Caco-2 (cell line): ENCODE measurements at regions not wholly inside any gene's neighbourhood (a gene's known extent, or its start where the extent isn't known, plus 50 kb on each side); places are given as distances from the start of the nearest gene placed in this dataset.

Source experiments
- BruUV-seq: library from RNA; stranded (reverse); fragments of 400-500 nt; replicated peaks from 2 replicates; lab custom pipeline; 2021; lab: Mats Ljungman, UMichigan
- CTCF ChIA-PET: fragments of 300-600 bp; sonication (Branson Sonifier 250); formaldehyde crosslinking; loops from one replicate; lab custom pipeline; 2022; ENCODE audit warnings: antibody characterized with exemption; lab: Charles Lee
- POLR2A ChIA-PET: fragments of 300-600 bp; sonication (Branson Sonifier 250); formaldehyde crosslinking; loops from one replicate; lab custom pipeline; 2022; ENCODE audit warnings: antibody characterized with exemption; lab: Charles Lee
- DNase-seq, 2 experiments: peaks; one replicate each; pipeline versions ENCODE4 v3.0.0 to v3.0.0-alpha.2; 2020 to 2022
- H3K27me3 ChIP-seq: replicated peaks from 2 replicates; pipeline ENCODE4 v1.6.0; 2011; ENCODE audit warnings: low read length; ENCODE audit not compliant: control insufficient read depth, insufficient read depth
- H3K36me3 ChIP-seq: 2 replicates; pipeline ENCODE4 v1.5.1; 2011; ENCODE audit warnings: low read length; ENCODE audit not compliant: control insufficient read depth, insufficient read depth
- H3K4me1 ChIP-seq: fragments of 250-450 bp; sonication (Bioruptor Pico); 2 replicates; pipeline ENCODE4 v1.5.1; 2020; ENCODE audit warnings: mild to moderate bottlenecking
- H3K4me3 ChIP-seq: 2 replicates; pipeline ENCODE4 v1.5.1; 2011; ENCODE audit warnings: low read depth, mild to moderate bottlenecking, control low read depth, low read length
- H3K9me3 ChIP-seq: fragments of 250-450 bp; sonication (Bioruptor Pico); 2 replicates; pipeline ENCODE4 v1.5.1; 2020; ENCODE audit warnings: mild to moderate bottlenecking, moderate library complexity
- H3K27ac Mint-ChIP-seq: one replicate; pipeline ENCODE4 v1.8.0; 2022; ENCODE audit warnings: mixed read lengths; ENCODE audit not compliant: unreplicated experiment
- H3K27me3 Mint-ChIP-seq: one replicate; pipeline ENCODE4 v1.8.0; 2022; ENCODE audit warnings: mixed read lengths; ENCODE audit not compliant: insufficient read depth, unreplicated experiment
- H3K36me3 Mint-ChIP-seq: one replicate; pipeline ENCODE4 v1.8.0; 2022; ENCODE audit warnings: mild to moderate bottlenecking, mixed read lengths; ENCODE audit not compliant: insufficient read depth, unreplicated experiment
- H3K4me1 Mint-ChIP-seq: one replicate; pipeline ENCODE4 v1.8.0; 2022; ENCODE audit warnings: low read depth, mixed read lengths; ENCODE audit not compliant: unreplicated experiment
- H3K4me3 Mint-ChIP-seq: one replicate; pipeline ENCODE4 v1.8.0; 2022; ENCODE audit warnings: mild to moderate bottlenecking, moderate library complexity, mixed read lengths; ENCODE audit not compliant: unreplicated experiment
- H3K9me3 Mint-ChIP-seq: one replicate; pipeline ENCODE4 v1.8.0; 2022; ENCODE audit warnings: mixed read lengths; ENCODE audit not compliant: unreplicated experiment
- CTCF ChIP-seq, 2 experiments: fragments of 200-600 bp in 1 of 2; IDR thresholded peaks; 1 replicate in 1 of 2; 2 replicates in 1 of 2; pipeline versions ENCODE4 v1.5.1 to v1.8.0; 2011 to 2022; ENCODE audit warnings: antibody characterized with exemption in 1 of 2, control low read depth in 1 of 2, inconsistent platforms in 1 of 2, low read depth in 1 of 2, low read length in 1 of 2, mild to moderate bottlenecking in 1 of 2, moderate library complexity in 1 of 2; ENCODE audit not compliant: insufficient read depth in 1 of 2, severe bottlenecking in 1 of 2, unreplicated experiment in 1 of 2
- intact Hi-C: fragments of 100-400 bp; cut with micrococcal nuclease; formaldehyde crosslinking; loops from one replicate; pipeline ENCODE4 v1.10.0; 2022; ENCODE audit not compliant: unreplicated experiment

- Mint-ChIP-seq H3K4me3 (no peak overlapping the region), H3K4me1 (no peaks in the 10 kb centered on the region), H3K36me3 (no peaks in the 10 kb centered on the region), H3K27me3 (peaks cover 12% of the 10 kb centered on the region), H3K27ac (no peak overlapping the region), H3K9me3 (no peaks in the 10 kb centered on the region)
- Histone ChIP-seq H3K27me3 (no peaks in the 10 kb centered on the region), H3K36me3 (no peaks in the 10 kb centered on the region), H3K4me3 (no peak overlapping the region), H3K9me3 (no peaks in the 10 kb centered on the region), H3K4me1 (no peaks in the 10 kb centered on the region)
- no TSS peak for BruUV-seq
- DNase-seq, result no peak
- no peak for TF ChIP-seq CTCF (IDR thresholded peaks at IDR 0.05; ENCODE audit: insufficient read depth in 1 of 2, low read depth in 1 of 2, low read length in 1 of 2, severe bottlenecking in 1 of 2, unreplicated experiment in 1 of 2)
- ChIA-PET CTCF (no interaction called here), POLR2A (no interaction called here)
- intact Hi-C loops, result no loop called here
Measured at GRCh38 chr3:59473636-59474035, 423.8 kb upstream of the CFAP20DC start.

GRCh38 chr3:59472541-59472940, 422.7 kb upstream of the CFAP20DC start:
- H3K9me3 ChIP-seq, result no peaks in the 10 kb centered on the region
- H3K27me3 Mint-ChIP-seq, result peaks cover 12% of the 10 kb centered on the region
- no peaks in the 10 kb centered on the region for H3K27me3 ChIP-seq
- H3K27ac Mint-ChIP-seq, result no peak overlapping the region
- DNase-seq, result no peak
- no peak for TF ChIP-seq CTCF (IDR thresholded peaks at IDR 0.05; ENCODE audit: insufficient read depth in 1 of 2, low read depth in 1 of 2, low read length in 1 of 2, severe bottlenecking in 1 of 2, unreplicated experiment in 1 of 2)
- no peaks in the 10 kb centered on the region for H3K36me3 ChIP-seq
- no peaks in the 10 kb centered on the region for H3K9me3 Mint-ChIP-seq
- no peaks in the 10 kb centered on the region for H3K4me1 ChIP-seq
- BruUV-seq, result no TSS peak
- no peaks in the 10 kb centered on the region for H3K36me3 Mint-ChIP-seq
- no peak overlapping the region for H3K4me3 Mint-ChIP-seq
- ChIA-PET CTCF (no interaction called here), POLR2A (no interaction called here)
- intact Hi-C loops, result no loop called here
- no peak overlapping the region for H3K4me3 ChIP-seq
- H3K4me1 Mint-ChIP-seq, result no peaks in the 10 kb centered on the region

GRCh38 chr3:59469948-59470723, 420.3 kb upstream of the CFAP20DC start:
- Histone ChIP-seq H3K36me3 (no peaks in the 10 kb centered on the region), H3K4me3 (no peak overlapping the region), H3K27me3 (no peaks in the 10 kb centered on the region), H3K9me3 (no peaks in the 10 kb centered on the region), H3K4me1 (no peaks in the 10 kb centered on the region)
- Mint-ChIP-seq H3K9me3 (no peaks in the 10 kb centered on the region), H3K27ac (no peak overlapping the region), H3K4me1 (no peaks in the 10 kb centered on the region), H3K27me3 (peaks cover 6% of the 10 kb centered on the region), H3K4me3 (no peak overlapping the region), H3K36me3 (no peaks in the 10 kb centered on the region)
- BruUV-seq, result no TSS peak
- ChIA-PET CTCF (no interaction called here), POLR2A (no interaction called here)
- intact Hi-C loops, result no loop called here
- no peak for DNase-seq
- TF ChIP-seq CTCF (IDR thresholded peaks at IDR 0.05; ENCODE audit: insufficient read depth in 1 of 2, low read depth in 1 of 2, low read length in 1 of 2, severe bottlenecking in 1 of 2, unreplicated experiment in 1 of 2), result no peak
